ENCODE measurements at regions not wholly inside any gene's neighbourhood (a gene's known extent, or its start where the extent isn't known, plus 50 kb on each side); places are given as distances from the start of the nearest gene placed in this dataset.

GRCh38 chr22:44611880-44612496 lies 90.0 kb upstream of the PRR5 start:
- no peak for DNase-seq

- no peak for DNase-seq
These were observed 91.9 kb upstream of the PRR5 start for GRCh38 chr22:44610071-44610470.

DNA sequence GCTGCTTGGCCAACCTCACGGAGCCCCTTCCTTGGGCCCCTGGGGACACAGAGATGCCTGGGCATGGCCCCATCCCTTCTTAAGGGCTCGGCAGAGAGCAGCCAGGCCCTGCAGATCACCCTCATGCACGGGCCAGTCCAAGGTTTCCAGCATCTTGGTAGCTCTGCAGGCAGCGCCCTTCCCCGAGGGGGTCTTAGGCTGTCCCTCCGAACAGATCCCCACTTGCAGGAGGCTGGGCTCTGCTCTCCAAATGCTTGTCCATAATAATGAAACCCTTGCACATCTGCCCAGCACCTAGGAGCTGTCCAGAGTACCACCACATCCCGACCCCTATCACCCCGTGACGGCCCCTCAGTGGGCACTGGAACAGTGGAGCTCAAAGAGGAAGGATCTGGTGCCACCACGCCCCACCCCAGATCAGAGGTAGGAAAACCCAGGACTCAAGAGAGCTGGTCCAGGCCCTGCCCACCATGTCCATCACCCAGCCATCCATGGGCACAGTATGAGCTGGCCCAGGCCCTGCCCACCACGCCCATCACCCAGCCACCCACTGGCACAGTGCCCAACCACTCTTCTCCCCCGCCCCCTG lies 92.5 kb upstream of the PRR5 start:
- DNase-seq: no peak

GRCh38 chr22:44608597-44609399 lies 93.2 kb upstream of the PRR5 start:
- no peak for DNase-seq

DNA sequence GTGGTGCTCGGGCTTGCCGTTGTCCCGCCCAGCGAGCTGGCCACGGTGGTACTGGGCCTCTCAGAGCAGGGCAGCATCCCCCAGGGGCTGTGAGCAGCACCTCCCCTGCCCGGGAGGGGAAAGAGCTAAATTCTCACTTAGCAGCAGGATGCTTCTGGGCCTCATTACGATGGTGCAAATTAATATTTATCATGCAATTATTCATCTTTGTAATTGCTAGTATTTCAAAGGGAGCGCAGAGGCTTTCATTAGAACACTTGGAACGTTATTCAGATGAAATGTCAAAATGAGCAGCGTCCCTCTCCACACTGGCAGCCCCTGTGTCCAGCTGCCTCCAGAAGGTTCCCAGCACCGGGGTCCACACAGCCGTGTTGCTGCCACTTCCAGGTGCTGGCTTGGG lies 95.9 kb upstream of the PRR5 start:
- no peak for DNase-seq

DNA sequence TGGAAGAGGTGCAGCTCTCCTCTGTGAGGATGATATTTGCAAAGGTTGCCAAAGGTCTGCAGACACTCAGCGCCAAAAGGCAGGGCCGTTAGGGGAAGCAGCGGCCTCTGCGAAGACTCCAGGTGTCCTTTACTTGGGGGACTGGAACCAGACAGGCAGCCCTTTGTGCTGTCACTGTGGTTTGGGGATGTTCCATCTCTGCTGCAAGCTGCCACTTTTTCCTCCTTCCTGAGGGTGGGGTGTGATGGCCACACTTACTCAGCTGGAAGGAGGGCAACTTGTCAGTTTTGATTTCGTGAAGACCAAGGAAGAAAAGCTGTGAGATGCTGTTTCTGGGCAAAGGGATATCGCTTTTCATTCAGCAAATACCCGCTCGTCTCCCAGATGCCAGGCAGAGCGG lies 96.5 kb upstream of the PRR5 start:
- DNase-seq: no peak

DNA sequence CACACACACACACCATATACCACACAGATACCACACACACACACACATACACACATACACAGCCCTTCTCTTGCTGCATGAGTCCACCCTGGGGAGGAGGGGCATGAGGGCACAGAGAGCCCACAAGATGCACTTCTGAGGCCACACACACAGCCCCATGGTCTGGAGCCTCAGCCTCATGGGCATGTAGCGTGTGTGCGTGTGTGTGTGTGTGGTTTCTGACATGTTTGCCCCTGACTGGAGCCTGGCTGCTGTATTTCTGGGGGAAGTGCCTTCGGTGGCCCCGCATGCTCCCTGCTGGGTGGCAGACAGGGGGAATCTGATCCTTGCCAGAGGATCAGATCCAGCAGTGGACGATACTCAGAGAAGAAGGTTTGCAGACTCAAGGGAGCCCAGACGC lies 97.0 kb upstream of the PRR5 start:
- DNase-seq: no peak

DNA sequence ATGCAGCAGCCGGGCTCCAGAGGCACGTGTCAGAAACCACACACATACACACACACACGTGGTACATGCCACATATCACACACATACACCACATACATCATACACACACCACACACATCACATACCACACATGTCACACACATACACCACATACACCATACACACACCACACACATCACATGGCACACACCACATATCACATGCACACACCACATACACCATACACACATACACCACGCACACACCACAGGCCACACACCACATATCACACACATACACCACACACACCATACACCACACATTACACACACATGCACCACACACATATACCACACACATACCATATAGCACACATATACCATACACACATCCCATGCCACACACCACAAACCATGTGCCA lies 97.5 kb upstream of the PRR5 start:
- no peak for DNase-seq

DNA sequence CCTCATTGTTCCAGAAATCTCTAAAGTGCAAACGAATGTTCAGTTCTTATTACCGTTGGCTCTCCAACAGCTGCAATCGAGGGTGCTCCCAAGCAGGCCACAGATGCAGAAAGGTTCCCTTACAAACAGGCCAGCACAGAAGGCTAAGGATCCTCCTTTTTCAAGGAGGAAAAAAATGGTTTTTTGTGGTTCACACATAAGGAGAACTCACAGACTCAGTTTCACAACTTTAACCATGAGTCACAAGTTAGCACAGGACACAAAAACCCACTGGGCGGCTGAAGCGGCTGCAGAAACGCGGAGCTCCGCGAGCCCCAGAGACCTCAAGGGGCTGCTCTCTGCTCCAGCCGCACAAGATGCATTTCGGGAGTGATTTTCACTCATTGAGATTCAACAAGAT lies 98.2 kb upstream of the PRR5 start:
- no peak for DNase-seq

DNA sequence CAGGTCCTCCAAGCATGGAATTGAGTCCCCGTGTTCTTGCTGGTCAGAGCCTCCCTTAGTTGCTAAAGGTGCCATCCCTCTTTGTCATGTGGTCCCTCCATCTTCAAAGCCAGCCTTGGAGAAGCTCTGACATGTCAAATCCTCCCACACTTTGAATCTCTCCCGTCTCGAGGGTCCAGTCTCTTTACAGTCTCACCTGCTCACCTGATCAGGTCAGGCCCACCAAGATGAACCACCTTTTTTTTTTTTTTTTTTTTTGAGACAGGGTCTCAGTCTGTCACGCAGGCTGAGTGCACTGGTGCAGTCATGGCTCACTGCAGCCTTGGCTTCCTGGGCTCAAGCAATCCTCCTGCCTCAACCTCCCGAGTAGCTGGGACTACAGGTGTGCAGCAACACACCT lies 100.3 kb upstream of the PRR5 start:
- DNase-seq: no peak

DNA sequence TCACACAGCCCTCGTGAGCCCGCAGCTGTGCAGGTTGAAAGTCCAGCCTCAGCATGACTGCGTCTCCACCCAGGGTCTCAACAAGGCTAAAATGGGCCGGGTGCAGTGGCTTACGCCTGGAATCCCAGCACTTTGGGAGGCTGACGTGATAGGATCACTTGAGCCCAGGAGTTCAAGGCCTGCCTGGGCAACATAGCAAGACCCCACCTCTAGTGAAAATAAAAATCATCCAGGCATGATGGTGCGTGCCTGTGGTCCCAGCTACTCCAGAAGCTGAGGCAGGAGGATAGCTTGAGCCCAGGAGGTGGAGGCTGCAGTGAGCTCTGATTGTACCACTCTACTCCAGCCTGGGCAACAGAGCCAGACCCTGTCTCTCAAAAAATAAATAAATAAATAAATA lies 100.8 kb upstream of the PRR5 start:
- no peak for DNase-seq

DNA sequence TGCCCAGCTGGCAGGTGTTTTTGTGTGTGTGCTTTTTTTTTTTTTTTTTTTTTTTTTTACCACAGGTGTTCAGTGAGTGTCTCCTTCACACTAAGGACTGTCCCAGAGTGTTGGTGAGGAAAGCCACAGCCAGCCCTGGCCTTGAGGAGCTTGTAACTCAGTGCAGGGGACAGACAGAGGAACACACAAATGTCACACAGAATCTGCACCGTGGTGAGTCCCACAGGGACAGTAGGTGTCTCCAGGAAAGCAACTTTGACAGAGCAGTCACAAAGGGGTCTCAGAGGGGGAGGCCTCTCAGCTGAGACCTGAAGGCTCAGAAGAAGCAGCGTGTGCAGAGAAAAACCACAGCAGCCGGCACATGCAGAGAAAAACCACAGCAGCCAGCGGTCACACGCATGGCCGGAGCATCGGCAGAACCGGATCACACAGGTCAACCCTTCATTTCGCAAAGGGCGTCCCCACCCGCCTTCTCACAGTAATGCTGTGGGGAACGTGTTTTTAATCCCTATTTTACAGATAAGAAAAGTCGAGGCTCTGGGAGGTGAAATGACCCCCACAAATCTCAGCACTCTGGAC lies 101.7 kb upstream of the PRR5 start:
- DNase-seq: no peak

GRCh38 chr22:44599500-44600140 lies 101.6 kb upstream of the RTL6 start:
- no peak for DNase-seq

DNA sequence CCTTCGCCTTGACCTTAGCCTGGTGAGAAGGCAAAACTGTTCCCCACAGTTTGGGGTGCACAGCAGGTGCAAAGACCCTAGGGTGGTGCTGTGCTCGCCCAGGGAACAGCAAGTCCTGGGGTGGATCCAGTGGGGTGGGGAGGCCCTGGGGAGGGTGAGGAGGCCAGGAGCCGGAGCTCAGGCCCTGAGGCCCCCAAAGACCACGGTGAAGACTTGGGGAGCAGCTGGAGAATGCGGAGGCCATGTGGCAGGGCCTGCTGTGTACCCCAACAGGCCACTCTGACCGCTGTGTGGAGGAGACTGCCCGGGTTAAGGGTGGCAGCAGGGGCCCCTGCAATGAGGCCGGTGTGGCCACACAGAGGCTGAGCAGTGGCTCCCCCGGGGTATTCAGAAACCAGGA lies 101.1 kb upstream of the RTL6 start:
- no peak for DNase-seq

DNA sequence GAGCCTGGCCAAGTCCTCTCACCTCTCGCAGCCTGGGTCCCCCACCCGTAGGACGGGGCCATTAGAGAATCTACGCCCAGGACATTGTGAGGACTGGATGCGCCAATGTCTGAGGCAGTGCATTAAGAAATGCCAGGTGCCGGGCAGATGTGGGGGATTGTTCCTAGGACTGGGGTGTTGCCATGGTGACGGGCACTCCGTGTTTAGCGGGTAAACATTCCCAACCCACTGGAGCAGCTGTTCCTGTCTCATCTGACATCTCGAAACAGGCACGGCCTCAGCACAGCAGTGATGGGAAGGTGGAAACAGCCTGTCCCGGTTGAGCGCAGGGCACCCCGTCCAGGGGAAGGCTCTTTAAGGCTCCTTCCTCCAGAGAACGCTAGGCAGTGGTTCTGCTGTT lies 99.6 kb upstream of the RTL6 start:
- DNase-seq: no peak

DNA sequence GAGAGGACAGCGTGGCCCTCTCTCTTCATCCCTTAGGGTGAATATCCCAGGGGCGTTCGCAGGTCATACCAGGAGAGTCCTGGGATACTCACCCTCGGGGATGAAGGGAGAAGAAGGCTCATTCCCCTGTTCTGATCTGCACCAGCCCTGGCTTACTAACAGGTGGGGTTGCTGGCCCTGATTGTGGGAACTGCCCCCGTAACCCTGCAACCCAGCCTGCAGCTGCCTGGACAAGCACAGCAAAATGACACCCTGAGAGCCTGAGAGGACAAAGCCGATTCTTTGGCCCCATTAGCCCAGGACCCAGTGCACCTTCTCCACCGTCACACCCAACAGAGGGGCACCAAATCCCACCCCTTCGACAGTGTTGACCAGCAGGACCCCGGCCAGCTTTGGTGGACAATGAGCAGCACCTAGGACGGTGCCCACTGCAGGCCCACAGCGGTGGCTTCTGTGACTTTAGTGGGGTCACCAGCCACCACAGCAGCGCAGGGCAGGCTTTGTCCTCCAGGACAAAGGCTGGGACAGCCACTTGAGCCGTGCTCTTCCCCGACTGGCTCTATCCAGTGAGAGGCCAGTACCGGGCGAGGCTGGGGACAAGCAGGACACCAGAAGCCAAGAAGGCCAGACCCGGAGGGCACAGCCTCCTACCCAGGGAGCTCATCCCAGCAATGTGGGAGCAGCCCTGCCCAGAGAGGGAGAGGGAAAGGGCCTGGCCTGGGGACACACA lies 98.5 kb upstream of the RTL6 start:
- no peak for DNase-seq

GRCh38 chr22:44595841-44596341 lies 97.9 kb upstream of the RTL6 start:
- no peak for DNase-seq

DNA sequence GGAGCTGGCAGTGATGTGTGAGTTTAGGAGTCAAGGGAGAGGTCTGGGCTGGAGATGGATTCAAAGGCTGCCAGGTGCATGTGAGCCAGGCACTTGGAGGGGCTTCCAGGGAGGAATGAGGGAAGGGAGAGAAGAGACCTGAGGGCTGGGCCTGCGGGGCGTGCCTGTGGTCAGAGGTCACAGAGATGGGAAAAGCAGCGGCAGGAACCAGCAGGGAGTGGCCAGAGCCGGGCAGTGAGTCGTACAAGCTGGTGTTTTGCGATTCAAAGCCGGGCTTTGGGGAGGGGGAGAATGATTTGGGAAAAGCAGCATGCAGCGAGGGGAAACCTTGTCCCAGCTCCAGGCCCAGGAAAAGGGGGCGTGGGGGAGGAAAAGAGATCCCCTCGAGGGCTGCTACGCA lies 96.9 kb upstream of the RTL6 start:
- DNase-seq: no peak

- no peak for DNase-seq
These were observed 94.8 kb upstream of the RTL6 start for GRCh38 chr22:44592824-44593148.

GRCh38 chr22:44592126-44592823 lies 94.2 kb upstream of the RTL6 start:
- DNase-seq: no peak

- no peak for DNase-seq
These were observed 93.2 kb upstream of the RTL6 start for GRCh38 chr22:44591146-44591790.

GRCh38 chr22:44590291-44590690 lies 92.3 kb upstream of the RTL6 start:
- no peak for DNase-seq
